GM19397 (cell line): ENCODE measurements at regions not wholly inside any gene's neighbourhood (a gene's known extent, or its start where the extent isn't known, plus 50 kb on each side); places are given as distances from the start of the nearest gene placed in this dataset.

Experiments
- ATAC-seq: cut with Tn5 transposase; IDR thresholded peaks from one replicate; pipeline ENCODE4 v1.9.1; 2021; ENCODE audit warnings: mild to moderate bottlenecking, moderate library complexity; ENCODE audit not compliant: unreplicated experiment

GRCh38 chr4:19728773-19729172, 522.9 kb upstream of the SLIT2 start:
- ATAC-seq, result no peak

- ATAC-seq, result no peak
Observed at GRCh38 chr4:19727141-19727540, 524.6 kb upstream of the SLIT2 start.

GRCh38 chr4:19725130-19725529, 526.6 kb upstream of the SLIT2 start:
- ATAC-seq, result no peak

GRCh38 chr4:19722404-19722803, 529.3 kb upstream of the SLIT2 start:
- ATAC-seq, result no peak

GRCh38 chr4:19721587-19721986, 530.1 kb upstream of the SLIT2 start:
- no peak for ATAC-seq

- no peak for ATAC-seq
Observed at GRCh38 chr4:19720610-19721009, 531.1 kb upstream of the SLIT2 start.

- no peak for ATAC-seq
Observed at GRCh38 chr4:19720190-19720589, 531.5 kb upstream of the SLIT2 start.

GRCh38 chr4:19711871-19712270, 539.8 kb upstream of the SLIT2 start:
- ATAC-seq, result no peak

- no peak for ATAC-seq
Observed at GRCh38 chr4:19707876-19708275, 543.8 kb upstream of the SLIT2 start.

- ATAC-seq, result no peak
Observed at GRCh38 chr4:19703391-19703790, 548.3 kb upstream of the SLIT2 start.

GRCh38 chr4:19700992-19701391, 550.7 kb upstream of the SLIT2 start:
- ATAC-seq, result no peak

- ATAC-seq, result no peak
Observed at GRCh38 chr4:19698961-19699360, 552.7 kb upstream of the SLIT2 start.

GRCh38 chr4:19694812-19695211, 556.9 kb upstream of the SLIT2 start:
- no peak for ATAC-seq

- no peak for ATAC-seq
Observed at GRCh38 chr4:19693936-19694570, 557.7 kb upstream of the SLIT2 start.

GRCh38 chr4:19689511-19689910, 562.2 kb upstream of the SLIT2 start:
- ATAC-seq, result no peak

GRCh38 chr4:19686456-19686855, 565.2 kb upstream of the SLIT2 start:
- no peak for ATAC-seq

GRCh38 chr4:19684084-19684483, 567.6 kb upstream of the SLIT2 start:
- no peak for ATAC-seq

GRCh38 chr4:19683426-19683825, 568.3 kb upstream of the SLIT2 start:
- no peak for ATAC-seq

GRCh38 chr4:19677211-19677610, 574.5 kb upstream of the SLIT2 start:
- ATAC-seq, result no peak

- no peak for ATAC-seq
Observed at GRCh38 chr4:19675172-19675811, 576.4 kb upstream of the SLIT2 start.

- ATAC-seq, result no peak
Observed at GRCh38 chr4:19659101-19659500, 592.6 kb upstream of the SLIT2 start.

- no peak for ATAC-seq
Observed at GRCh38 chr4:19657856-19658255, 593.8 kb upstream of the SLIT2 start.

GRCh38 chr4:19655666-19656065, 596.0 kb upstream of the SLIT2 start:
- ATAC-seq, result no peak
